HG02840 (cell line): ENCODE measurements at regions not wholly inside any gene's neighbourhood (a gene's known extent, or its start where the extent isn't known, plus 50 kb on each side); places are given as distances from the start of the nearest gene placed in this dataset.
A peak's percentile ranks its signal among the peaks of the same experiment; 100 is the strongest.

Source experiments
- ATAC-seq: cut with Tn5 transposase; IDR thresholded peaks from one replicate; pipeline ENCODE4 v1.9.1; 2021; ENCODE audit warnings: mild to moderate bottlenecking, moderate library complexity, moderate number of reproducible peaks; ENCODE audit not compliant: unreplicated experiment, low FRiP score

DNA sequence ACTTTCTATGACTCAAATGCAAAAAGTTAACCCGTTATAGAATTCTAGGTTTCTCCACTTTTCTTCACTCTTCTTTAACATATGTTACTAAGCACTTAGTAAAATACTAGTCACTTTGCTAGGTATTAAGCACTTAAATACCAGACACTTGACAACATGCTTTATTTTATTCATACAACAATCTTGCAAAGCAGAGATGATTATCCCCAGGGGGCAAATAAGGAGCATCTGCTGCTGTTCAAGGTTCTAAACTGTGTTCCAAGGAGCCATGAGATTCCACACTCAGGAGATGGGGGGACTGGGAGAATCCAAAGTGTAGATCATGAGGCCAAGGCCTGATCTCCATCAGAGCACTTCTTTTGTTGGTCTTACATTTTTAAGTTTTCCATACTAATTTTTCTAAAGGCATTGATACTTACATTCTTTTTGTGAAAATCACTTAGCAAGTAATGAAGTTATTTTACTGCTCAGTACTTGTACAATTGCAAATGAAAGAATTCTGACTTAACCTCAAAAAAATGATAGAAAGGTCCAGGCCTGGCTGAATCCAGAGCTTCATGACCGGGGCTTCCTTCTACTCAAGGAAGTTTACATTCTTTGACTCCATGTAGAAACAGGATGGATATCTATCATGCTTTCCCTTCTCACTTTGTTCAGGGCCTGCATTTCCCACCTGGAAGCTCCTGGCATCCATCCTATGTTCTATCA, 504.4 kb upstream of the WWC1 start:
- no peak for ATAC-seq

DNA sequence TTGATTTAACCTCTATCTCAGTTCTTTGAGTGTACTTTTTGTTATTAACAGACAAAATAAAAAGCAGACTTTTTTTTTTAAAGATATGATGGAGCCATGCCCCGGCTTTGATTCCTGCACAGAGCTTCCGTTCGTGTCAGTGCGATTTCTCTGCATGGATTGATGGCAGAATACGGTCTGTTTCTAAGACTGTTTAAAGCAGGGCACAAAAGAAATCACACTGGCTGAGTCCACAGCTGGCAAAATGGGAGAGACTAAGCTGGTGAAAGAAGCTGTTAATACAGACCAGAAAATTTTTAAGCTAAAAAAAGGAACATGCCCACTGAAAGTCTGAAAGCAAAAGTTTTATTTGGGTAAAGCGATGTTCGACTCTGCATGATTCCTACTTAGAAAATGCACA, 501.4 kb upstream of the WWC1 start:
- no peak for ATAC-seq

DNA sequence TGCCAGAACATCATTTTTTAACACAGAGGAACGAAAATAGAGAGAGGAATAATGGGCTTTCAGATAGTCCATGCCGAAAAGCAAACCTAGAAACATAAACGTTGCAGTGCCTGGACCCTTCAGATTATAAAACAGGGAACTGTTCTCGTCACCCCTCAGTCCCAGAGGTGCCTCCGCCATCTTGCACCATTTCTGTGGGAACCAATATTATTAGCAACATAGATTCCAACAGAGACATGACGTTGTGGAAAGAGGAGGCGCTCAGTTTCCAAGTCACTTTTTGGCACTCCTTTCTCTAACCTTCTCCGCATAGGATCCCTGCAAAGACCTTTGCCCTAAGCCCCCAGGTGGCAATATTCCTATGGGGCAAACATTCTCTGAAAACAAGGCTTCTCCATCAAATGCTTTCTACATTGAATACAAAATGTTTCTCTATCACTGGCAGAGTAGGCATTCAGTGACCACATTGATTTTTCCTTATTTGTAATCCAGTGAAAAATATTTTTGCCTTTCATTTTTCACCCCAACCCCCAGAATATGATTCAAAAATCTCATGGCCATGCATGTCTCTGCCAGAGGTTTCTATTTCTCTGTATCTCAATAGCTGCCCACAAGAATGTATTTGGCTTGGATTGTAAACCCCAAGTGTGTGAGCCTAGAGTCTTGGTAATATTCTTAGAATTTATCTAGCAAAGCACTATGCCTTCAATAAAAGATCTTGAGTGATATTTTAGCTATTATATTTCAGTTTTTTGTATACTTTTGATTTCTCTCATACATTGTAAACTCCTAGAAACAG, 500.8 kb upstream of the WWC1 start:
- no peak for ATAC-seq

DNA sequence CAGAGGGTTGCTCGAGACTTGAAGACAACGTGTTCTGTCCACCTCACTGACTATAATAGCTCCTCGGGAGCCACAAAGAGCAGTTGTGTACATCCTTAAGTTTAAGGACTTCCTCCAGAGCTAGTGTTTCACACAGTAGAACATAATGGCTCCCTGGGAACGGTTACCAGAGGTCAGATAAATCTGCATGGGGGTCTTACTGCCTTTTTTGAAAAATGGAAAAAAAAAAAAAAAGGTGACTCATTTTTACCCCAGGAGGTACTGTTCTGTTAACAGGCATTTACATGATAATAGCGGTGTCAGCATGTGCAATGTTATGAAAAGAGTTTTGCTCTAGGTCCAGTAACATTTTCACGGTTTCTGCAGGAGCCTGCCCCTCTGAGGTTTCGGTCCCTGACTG, 498.9 kb upstream of the WWC1 start:
- no peak for ATAC-seq

DNA sequence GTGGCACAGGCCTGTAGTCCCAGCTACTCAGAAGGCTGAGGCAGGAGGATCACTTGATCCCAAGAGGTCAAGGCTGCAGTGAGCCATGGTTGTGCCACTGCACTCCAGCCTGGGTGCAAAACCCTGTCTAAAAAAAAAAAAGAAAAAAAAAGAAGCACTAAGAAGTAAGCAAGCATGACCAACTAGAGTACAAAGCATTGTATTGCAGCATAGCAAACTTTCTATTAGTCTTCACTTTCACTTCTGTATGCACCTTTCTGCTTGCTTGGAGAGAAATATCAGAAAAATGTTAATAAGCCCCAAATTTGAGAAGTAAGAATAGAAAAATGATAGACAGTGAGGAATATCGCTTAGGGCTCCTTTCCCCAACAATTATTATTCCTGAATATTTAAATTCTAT, 497.7 kb upstream of the WWC1 start:
- no peak for ATAC-seq

DNA sequence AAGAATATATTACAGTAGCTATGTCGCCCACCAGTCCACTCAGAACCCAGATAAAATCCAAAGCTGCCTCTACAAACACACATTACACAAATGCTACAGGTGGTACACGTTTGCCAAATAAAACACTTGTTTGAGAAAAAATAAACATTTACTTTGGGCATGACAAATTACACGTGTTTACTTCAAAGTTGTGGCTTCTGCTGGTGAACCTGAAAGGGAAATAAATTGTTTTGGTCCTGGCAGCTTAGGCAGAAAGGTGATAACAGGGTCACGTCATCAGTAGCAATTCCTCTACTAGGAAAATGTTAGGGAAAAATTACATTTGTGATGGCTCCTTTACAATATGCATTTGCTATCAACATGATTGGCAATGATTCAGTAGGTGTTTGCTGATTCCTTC, 497.3 kb upstream of the WWC1 start:
- no peak for ATAC-seq

DNA sequence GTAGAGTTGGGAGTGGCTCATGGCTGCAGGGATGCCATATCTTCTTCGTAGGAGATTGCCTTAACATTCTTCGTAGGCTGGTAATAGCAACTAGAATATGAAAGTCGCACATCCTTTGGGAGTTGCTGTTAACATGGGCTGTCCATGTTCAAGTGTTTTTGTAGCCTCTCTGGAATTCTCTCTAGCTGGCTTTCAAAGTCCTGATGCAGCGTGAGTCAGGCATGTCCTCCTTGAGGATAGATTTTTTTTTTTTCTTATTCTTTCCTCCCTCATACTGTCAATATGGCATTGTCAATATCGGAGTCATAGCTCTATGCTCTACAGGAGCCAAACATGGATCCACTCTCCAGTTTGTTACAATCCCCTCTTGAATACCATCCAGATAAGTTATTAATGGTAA, 494.8 kb upstream of the WWC1 start:
- ATAC-seq, result no peak

DNA sequence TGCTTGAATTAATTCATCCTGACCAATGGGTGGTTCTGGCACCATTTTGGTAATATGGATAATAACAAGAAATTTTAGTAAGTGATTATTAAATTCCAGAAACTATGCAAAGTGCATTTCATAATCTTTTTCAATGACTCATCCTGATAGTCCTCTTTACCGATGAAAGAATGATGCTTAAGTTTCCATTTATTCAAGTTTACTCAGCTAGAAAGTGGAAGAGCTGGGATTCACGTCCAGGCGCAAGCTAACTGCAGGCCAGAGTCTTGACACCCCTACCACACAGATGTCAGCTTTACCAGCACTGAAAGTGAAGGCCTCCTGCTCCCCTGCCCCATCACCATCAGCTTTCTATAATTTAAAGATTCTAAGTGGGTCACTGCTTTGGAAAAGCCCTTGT, 493.5 kb upstream of the WWC1 start:
- no peak for ATAC-seq

DNA sequence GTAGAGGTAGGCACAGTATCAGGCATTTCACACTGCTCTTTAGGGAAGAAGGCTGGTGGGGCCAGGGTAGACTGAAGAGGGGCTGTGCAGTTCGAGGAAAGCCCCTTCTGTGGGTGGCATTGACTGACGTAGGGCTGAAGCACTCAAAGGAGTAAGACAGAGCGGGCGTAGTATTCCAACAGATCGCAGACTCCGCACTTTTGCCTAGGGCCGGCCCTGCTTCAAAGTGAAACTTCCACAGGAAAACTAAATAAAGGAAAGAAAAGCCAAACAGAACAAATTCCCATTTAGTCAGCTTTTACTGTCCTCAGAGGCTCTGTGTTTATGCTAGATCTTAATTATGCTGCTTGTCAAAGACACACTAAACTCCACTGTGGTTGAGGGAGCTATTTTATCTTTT, 493.0 kb upstream of the WWC1 start:
- ATAC-seq, result no peak

DNA sequence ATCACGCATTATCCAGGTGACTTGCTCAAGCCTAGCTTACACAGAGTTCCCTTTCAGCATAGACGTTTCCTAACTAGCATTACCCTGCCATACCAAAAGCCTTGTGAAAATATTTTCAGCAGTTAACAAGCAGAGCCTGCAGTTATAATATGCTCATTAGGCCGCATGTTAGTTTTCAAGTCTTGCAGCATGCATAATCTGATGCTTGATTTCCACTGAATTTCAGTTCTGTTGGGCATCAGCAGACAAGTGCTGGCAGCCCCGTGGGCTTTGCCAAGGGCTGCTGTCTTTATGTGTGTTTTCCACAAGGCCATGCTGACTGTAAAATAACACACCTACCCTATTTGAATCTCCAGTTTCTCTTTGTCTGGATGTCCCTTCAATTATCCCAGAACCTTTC, 491.0 kb upstream of the WWC1 start:
- no peak for ATAC-seq

DNA sequence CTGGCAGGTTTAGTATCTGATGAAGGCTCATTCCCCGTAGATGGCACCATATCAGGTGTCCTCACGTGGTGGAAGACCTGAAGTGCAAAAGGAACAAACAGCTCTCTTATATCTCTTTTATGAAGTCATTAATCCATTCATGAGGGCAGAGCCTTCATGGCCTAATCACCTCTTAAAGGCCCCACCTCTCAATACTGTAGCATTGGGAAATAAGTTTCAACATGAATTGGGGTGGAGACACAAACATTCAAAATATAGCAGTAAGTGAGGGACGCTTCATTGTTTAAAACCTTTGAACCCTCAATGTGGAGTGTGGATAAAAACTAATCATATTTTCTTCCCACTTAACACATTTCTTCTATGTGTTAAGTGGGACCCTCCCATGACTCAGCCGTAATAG, 489.4 kb upstream of the WWC1 start:
- no peak for ATAC-seq

DNA sequence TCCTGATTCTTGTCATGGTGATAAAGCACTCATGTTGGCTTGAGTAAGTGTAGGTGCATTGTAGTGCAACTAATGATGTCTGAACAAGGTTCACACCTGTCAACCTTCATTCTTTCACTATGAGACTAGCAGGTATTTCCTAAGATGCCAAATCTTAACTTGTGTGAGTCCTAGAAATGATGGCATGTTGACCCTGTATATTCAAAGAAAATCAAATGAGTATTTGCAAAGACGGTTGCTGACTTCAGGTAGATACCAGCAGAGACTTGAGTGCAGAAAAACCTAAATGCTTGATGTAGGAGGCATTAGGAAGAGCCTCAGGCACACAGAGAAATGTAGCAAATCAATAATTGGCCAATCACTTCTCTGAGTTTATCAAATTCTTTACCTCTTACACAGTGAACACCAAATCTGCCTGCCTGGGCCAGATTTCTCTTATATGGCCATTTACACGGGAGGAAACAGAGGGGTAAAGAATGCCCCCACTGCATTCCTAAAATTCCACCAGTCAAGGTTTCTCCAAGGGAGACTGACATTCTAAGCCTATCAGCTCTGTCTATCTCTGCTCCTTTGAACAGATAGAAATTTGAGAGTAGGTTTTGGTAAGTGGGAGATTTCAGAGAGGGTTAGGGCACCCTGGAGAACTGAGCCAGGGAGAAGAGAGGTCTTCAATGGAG, 488.6 kb upstream of the WWC1 start:
- ATAC-seq, result no peak

DNA sequence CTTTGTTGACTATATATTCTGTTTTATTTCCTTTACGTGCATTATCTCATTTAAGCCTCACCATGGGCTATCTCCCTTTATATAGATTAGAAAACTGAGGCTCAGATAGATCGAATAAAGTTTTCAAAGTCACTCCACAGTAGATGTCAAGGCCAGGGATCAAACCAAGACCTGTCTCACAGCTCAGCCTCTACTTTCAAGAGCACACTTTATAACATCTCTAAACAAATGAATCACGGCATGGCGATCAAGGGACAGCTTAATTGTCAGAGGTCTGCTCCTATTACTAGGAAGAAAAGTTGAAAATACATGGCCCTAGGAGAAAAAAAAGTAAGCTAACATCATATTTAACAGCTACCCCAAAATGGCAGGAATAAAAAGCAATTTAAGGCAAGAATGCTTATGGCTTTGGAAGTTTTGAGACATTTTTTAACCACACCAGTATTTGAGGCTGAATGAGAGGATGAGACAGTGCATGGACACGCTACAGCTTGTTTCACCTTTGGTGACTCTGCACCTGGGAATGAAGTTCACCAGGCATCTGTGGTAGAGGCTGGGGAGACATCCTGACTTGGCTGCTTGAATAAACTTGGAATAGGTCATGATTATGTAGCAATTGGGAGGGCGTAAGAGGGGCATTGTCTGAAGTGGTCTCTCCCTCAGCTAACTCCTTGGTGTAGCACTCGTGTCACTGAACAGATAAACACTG, 486.8 kb upstream of the WWC1 start:
- no peak for ATAC-seq

DNA sequence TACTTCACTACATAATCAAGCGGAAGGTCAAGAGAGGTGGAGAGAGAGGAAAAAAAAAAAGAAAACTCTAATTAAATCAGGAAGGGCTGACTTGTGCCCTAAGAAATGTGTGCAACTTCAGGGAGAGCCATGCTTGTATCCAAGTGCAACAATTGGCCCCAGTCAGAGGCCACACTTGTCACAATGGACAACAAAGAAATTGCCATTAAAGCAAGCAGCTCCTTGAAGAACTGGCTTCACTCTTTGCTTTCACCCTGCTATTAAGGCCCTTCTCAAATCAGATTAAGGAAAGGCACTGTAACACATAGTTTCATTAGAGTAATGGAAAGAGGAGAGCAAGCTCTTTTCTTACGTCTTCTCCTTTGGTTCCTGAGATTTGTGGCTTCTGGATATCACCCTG, 480.9 kb upstream of the WWC1 start:
- no peak for ATAC-seq

DNA sequence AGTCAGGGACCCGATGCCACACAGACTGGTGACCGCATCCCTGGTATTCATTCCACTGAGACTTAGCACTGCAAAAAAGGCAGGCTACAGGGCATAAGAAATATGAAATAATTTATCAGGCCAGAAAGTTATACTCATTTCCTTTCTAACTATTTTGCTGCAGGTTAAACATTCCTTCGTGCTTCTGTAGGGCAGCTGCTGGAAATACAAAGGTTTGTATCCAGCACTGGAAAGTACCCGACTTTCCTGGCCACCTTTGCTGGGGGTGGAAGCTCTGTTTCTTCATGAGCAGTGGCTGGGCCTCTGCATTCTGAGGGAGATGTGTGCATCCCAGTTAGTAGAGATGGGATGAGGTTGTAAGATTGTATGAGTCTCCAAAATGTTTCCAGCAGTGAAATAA, 478.6 kb upstream of the WWC1 start:
- no peak for ATAC-seq

DNA sequence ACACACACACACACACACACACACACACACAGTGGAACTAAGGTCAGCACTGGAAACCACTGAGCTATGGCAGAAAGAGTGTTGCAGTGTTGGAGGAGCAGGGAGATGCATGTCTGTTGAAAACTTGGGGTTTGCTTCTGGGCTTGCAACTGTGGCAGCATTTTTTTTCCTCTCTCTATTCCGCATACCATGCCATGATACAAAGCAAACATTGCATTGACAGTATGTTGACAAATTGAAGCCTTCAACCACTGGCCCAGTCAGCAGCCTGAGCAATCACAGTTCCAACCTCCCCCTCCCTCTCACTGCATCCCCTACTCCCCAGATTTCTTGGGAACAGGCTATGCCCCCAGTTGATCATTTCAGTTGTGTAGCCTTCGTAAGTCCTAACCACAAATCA, 478.1 kb upstream of the WWC1 start:
- ATAC-seq, result no peak

DNA sequence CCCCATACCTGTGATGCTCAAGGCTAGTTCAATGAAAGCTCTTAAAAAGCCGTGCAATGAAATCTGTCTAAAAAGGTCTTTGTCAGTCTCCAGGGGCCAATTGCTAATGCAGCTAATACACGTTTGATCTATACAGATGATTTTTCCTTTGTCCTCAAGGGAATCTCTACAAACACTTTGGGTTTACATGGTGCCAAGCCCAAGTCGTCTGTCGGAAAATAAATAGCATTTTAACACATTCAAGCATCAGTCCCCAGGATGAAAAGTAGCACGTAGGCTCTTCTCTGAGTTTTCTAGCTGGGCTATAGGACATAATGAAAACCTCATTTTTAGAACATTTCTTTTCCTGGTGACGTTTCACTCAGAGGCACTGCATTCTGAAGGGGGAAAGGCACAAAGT, 477.4 kb upstream of the WWC1 start:
- ATAC-seq, result no peak

DNA sequence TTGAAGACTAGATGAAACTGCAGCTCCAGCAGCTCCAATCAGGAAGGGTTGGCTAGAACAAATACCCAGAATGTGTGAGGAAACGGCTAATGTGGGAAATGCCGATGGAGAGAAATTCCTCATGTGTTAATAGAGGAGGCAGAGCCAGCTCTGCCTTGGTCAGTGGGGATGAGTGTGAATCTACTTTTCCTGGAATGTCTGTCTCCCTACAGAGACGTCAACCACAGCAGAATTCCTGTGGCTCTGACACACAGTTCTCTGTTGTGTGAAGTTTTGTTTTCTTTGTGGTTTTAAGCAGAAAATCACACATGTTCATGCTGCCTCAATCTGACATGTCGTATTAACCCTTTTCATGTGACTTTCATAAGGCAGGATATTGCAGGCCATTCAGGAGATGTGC, 476.6 kb upstream of the WWC1 start:
- ATAC-seq, result no peak

DNA sequence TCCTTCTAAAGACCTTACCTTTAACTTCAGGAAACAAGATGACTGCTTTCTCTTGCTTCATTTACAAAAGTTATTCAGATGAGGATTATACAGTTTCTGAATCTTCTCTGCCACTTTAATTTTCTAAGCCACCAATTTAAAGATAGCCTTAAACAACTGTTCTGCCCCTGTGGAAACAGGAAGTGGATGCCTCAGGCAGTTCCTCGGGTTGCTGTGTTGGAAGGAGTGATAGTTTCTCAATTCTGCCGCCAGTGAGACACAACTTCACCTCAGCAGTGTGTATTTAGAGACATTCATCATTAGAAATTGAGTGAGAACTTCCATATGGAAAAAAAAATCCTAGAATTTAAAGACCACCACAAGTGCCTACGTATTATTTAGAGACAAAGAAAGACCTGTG, 475.1 kb upstream of the WWC1 start:
- ATAC-seq, result no peak

DNA sequence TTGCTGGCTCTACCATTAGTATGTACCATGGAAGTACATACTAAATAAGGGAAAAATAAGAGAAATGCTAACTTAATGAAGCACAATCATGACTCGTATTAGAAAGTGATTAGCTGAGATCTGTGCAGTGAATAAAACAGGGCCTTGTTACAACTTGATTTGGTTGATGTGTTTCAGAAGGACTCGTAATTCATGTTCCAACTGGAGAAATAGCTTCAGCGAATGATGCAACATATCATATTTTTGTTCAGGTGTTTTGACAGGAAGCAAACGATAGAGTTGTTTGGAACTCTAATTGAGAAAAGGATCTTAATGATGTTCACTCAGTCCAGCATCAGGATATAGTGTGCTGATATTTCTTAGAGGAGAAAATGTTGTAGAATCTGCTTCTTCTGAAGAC, 474.6 kb upstream of the WWC1 start:
- ATAC-seq, result no peak

DNA sequence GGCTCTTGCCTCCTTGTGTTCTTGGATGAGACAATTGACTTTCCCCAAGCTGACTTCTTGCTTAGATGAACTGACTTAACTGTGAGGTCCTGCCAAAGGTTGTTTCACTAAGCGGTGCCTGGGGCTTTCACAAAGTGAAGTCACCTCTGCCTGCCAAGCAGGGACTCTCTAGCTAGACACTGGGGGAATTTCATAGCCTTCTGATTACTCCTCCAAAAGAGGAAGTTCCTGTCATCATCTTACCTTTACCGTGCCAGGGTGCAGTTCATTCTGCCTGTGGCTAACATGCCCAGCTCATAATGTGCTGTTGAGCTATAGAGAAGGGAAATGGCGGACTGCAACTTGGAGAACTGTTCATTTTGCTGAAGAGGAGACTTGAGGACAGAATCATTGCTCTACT, 472.0 kb upstream of the WWC1 start:
- ATAC-seq, result peak; percentile 93
